GM19328 (cell line): ENCODE measurements at regions not wholly inside any gene's neighbourhood (a gene's known extent, or its start where the extent isn't known, plus 50 kb on each side); places are given as distances from the start of the nearest gene placed in this dataset.

Source experiments
- ATAC-seq: cut with Tn5 transposase; IDR thresholded peaks from one replicate; pipeline ENCODE4 v1.9.1; 2021; ENCODE audit warnings: mild to moderate bottlenecking, moderate library complexity; ENCODE audit not compliant: unreplicated experiment

DNA sequence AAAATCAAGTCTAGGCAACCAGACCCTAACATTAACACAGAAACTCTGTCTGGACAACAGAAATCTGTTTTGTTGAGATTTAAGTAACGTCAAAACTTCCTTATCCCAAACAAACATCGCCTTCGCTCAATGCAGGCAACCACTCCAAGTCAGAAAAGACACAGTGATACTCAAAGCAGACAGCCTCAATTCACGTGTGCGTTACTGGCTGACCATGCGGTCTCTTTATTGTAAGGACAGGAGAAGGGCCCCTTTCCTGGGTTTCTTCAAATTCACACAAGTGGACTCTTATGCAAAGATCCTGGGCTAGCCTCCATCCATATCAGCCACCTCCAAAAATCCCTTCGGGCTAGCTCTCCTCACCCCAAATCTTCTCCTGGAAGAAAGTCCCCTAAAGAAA lies 467.7 kb downstream of the SOX9 start:
- no peak for ATAC-seq

DNA sequence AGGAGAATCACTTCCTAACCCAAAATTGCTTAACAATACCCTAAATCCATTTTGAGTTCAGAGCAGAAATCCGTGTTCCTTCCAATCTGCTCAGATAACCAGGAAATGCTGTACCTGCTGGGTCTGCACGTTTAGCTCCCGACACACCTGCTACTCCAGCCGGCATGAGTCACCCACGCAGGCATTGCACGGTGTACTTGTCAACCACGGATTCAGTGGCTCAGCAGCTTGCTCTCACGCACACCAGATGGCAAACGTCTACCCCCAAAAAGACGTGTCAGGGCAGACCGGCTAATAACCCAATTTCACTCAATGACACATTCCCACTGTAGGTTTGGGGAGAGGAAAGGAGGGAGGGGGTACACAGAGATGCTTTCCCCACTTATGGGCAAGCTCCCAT lies 468.1 kb downstream of the SOX9 start:
- ATAC-seq = no peak

DNA sequence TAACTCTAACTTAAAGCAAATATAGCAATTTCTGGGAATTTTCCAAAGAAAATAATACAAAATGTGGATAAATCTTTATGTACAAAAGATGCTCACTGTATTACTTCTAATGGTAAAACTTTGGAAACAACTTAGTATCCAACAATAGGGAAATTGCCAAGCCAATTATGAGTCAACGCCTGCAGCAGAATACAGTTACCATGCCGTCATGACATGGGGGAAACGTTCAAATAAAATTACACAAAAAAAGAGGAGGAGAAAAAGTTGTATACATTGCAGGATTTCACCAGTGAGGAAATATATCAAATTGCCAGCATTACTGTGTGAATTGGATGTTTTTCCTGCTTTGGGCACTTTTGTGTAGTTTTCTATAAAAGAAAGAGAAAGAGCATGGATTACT lies 469.6 kb downstream of the SOX9 start:
- no peak for ATAC-seq

GRCh38 chr17:72590882-72591281 lies 470.1 kb downstream of the SOX9 start:
- no peak for ATAC-seq

DNA sequence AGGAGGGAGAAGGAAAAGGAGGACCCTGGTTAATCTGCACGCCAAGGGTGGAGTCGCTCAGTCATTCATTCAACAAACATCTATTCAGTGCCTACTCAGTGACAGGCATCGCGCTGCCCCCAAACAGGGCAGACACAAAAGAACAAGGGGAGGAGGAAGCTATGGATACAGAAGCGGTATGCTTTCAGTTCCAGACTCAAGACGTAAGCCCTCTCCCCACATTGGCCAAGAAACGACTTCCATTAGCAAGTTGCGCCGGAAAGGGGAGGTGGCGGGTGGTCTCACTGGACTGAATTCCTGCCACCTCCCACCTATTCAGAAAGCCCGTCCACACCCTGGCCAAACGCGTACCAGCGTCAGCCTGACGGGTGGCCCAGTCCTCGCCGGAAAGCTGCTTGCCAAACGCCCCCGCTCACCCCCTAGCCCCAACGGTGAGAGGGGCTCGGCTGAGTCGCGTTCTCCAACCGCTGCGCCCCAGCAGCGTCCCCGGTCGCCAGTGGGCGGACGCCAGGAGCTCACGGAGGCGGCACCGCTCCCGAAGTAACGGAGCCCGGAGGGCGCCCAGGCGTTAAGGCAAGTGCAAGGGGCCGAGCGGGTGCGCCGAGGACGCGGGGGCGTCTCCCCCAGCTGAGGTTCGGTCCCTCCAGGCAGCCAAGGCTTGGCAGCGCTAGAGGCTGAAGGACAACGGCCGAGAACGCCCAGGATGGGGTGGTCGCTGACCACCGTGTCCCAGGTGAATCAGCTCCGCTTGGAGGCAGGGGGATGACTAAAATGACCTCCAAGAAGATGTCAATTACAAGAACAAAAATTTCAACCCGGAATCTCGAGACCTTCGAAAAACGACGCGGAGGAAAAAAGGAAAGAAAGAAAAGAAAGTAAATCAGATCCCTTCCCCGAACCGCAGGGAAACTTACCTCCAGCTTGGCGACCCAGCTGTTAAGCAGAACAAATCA lies 470.7 kb downstream of the SOX9 start:
- no peak for ATAC-seq

DNA sequence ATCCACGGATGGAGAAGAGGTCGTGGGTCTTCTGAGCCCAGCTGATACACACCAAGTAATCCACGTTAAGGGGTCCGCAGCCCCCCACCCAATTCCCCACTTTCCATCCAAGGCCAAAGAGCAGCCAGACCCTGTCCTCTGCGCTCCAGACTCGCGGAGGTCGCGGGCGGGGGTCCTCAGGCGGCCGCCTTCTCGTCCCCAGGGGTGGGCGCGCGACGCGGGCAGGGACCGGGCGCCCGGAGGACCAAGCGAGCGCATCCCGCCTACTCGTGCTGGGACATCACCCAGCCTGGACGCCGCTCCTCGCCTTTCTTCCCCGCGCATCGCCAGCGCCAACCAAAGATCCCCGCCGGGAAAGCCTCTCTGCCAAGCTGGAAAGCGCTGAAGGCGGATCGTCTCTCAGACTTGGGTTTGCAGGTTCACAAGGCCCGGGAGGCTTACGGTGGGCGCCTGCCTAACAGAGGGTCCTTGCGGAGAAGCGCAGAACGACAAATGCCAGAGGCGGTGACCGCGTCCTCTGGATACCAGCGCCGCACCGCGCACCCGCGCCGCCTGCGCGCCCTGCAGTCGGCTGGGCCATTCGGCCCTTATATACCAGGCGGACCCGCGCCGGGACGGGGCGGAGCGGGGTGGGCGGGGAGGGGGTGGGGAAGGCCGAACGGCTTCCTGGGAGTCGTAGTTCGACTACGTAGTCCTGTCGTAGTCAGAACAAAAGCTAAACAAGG lies 471.6 kb downstream of the SOX9 start:
- ATAC-seq = peak; percentile 64

DNA sequence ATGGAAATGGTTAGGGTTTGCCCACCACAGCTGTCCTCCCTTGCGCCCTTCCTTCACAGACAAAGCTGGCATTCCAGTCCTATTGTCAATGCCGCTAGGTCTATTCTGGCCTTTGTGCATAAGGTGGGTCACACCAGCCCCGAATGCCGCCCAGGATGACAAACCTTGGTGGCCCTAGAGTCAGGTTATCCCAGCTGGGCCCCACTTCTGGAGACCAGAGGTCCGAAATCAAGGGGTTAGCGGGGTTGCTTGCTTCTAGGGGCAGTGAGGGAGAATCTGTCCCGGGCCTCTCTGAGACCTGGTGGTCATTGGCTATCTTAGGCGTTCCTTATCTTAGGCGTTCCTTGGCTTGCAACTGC lies 472.1 kb downstream of the SOX9 start:
- ATAC-seq = no peak

- no peak for ATAC-seq
Observed at GRCh38 chr17:72594248-72594647, 473.4 kb downstream of the SOX9 start.
